GM12878 (cell line): ENCODE measurements at regions not wholly inside any gene's neighbourhood (a gene's known extent, or its start where the extent isn't known, plus 50 kb on each side); places are given as distances from the start of the nearest gene placed in this dataset.

ENCODE experiments used
- ATAC-seq: fragments of 200-7000 bp; cut with Tn5 transposase; 3 replicates; pipeline ENCODE4 v1.9.1; 2020; ENCODE audit warnings: mild to moderate bottlenecking, moderate library complexity
- BruUV-seq: library from RNA; stranded (reverse); fragments of 400-500 nt; replicated peaks from 2 replicates; lab custom pipeline; 2021; lab: Mats Ljungman, UMichigan
- CTCF ChIA-PET: fragments of 300-600 bp; sonication (Branson Sonifier 250); formaldehyde crosslinking; extraction: SDS; loops from one replicate; lab custom pipeline; 2021; ENCODE audit warnings: inconsistent platforms; lab: Yijun Ruan, JAX
- POLR2A ChIA-PET: fragments of 350-600 bp; formaldehyde crosslinking; extraction: SDS; loops from one replicate; lab custom pipeline; 2021; ENCODE audit warnings: inconsistent platforms; lab: Charles Lee
- RAD21 ChIA-PET: fragments of 300-600 bp; sonication (Branson Sonifier 250); formaldehyde crosslinking; loops from one replicate; lab custom pipeline; 2023; ENCODE audit warnings: antibody characterized with exemption; ENCODE audit not compliant: unreplicated experiment; lab: Charles Lee
- SMC1A ChIA-PET: fragments of 300-600 bp; sonication (Branson Sonifier 250); formaldehyde crosslinking; loops from one replicate; lab custom pipeline; 2023; ENCODE audit not compliant: unreplicated experiment, uncharacterized antibody; lab: Charles Lee
- DNase-seq: peaks from one replicate; pipeline ENCODE4 v3.0.0-alpha.2; 2011; ENCODE audit warnings: low read depth, low spot score
- FAIRE-seq: peaks from 3 replicates; lab custom pipeline; 2011; peaks lifted over from hg19 to GRCh38; lab: Jason Lieb, UNC
- H2AFZ ChIP-seq: 2 replicates; pipeline ENCODE4 v1.6.0; 2011; ENCODE audit warnings: low read depth, low read length, control low read depth; ENCODE audit not compliant: control insufficient read depth
- H3K27ac ChIP-seq: 2 replicates; pipeline ENCODE4 v1.5.1; 2011; ENCODE audit warnings: control low read depth; ENCODE audit not compliant: control insufficient read depth, insufficient read depth
- H3K27me3 ChIP-seq, 2 experiments: replicated peaks in 1 of 2; 2 replicates each; pipeline versions ENCODE4 v1.6.0 to v1.6.1; 2011; ENCODE audit warnings: low read length in 1 of 2; ENCODE audit not compliant: control insufficient read depth in 2 of 2, insufficient read depth in 2 of 2
- H3K36me3 ChIP-seq, 2 experiments: 2 replicates each; pipeline ENCODE4 v1.5.1; 2011; ENCODE audit warnings: low read length in 1 of 2; ENCODE audit not compliant: control insufficient read depth in 2 of 2, insufficient read depth in 2 of 2
- H3K4me1 ChIP-seq: 2 replicates; pipeline ENCODE4 v1.6.1; 2011; ENCODE audit warnings: mild to moderate bottlenecking, low read length, moderate library complexity, mixed read lengths; ENCODE audit not compliant: control insufficient read depth, insufficient read depth
- H3K4me2 ChIP-seq: 2 replicates; pipeline ENCODE4 v1.6.0; 2011; ENCODE audit warnings: control low read depth; ENCODE audit not compliant: control insufficient read depth, insufficient read depth
- H3K4me3 ChIP-seq: fragments of 200-600 bp; sonication (generic); 2 replicates; pipeline ENCODE4 v1.5.1; 2016
- H3K79me2 ChIP-seq: 2 replicates; pipeline ENCODE4 v1.6.0; 2011; ENCODE audit warnings: low read length; ENCODE audit not compliant: control insufficient read depth, insufficient read depth
- H3K9ac ChIP-seq: 2 replicates; pipeline ENCODE4 v1.8.0; 2011; ENCODE audit warnings: low read length, control low read depth, mixed read lengths; ENCODE audit not compliant: control insufficient read depth, insufficient read depth
- H3K9me3 ChIP-seq: replicated peaks from 3 replicates; pipeline ENCODE4 v1.5.1; 2011; ENCODE audit warnings: mild to moderate bottlenecking, low read length; ENCODE audit not compliant: control insufficient read depth, insufficient read depth
- H4K20me1 ChIP-seq: 2 replicates; pipeline ENCODE4 v1.6.0; 2011; ENCODE audit not compliant: control insufficient read depth, insufficient read depth
- BCLAF1 ChIP-seq: fragments of 450-650 bp; IDR thresholded peaks from 2 replicates; pipeline ENCODE4 v1.6.1; 2017; ENCODE audit warnings: antibody characterized with exemption, mild to moderate bottlenecking, moderate library complexity
- FOXK2 ChIP-seq: fragments of 450-650 bp; IDR thresholded peaks from 2 replicates; pipeline ENCODE4 v1.6.1; 2017; ENCODE audit warnings: mild to moderate bottlenecking, moderate library complexity
- IKZF1 ChIP-seq: fragments of 450-650 bp; conservative IDR thresholded peaks from 2 replicates; pipeline ENCODE4 v1.6.1; 2017; ENCODE audit warnings: antibody characterized with exemption, mild to moderate bottlenecking
- NFXL1 ChIP-seq: fragments of 450-650 bp; IDR thresholded peaks from 2 replicates; pipeline ENCODE4 v1.6.1; 2017; ENCODE audit warnings: antibody characterized with exemption, mild to moderate bottlenecking, borderline replicate concordance
- NR2C1 ChIP-seq: fragments of 450-650 bp; IDR thresholded peaks from 2 replicates; pipeline ENCODE4 v1.6.1; 2017; ENCODE audit warnings: antibody characterized with exemption, mild to moderate bottlenecking, moderate library complexity
- NR2C2 ChIP-seq: IDR thresholded peaks from 2 replicates; pipeline ENCODE4 v1.6.1; 2011; ENCODE audit warnings: borderline replicate concordance, low read depth; ENCODE audit not compliant: control insufficient read depth, insufficient read length
- NR2F1 ChIP-seq: fragments of 450-650 bp; conservative IDR thresholded peaks from 2 replicates; pipeline ENCODE4 v1.6.1; 2017; ENCODE audit warnings: mild to moderate bottlenecking
- PAX8 ChIP-seq: fragments of 450-650 bp; IDR thresholded peaks from 2 replicates; pipeline ENCODE4 v1.6.1; 2017; ENCODE audit warnings: mild to moderate bottlenecking, moderate library complexity
- RCOR1 ChIP-seq: conservative IDR thresholded peaks from 2 replicates; pipeline ENCODE4 v1.6.1; 2012; ENCODE audit warnings: low read depth, low read length, improper control_type of control experiment
- TCF12 ChIP-seq: IDR thresholded peaks from 2 replicates; pipeline ENCODE4 v1.6.1; 2011; ENCODE audit warnings: low read depth, mild to moderate bottlenecking, low read length
- ZNF384 ChIP-seq: IDR thresholded peaks from 2 replicates; pipeline ENCODE4 v1.6.1; 2012; ENCODE audit warnings: low read depth, mild to moderate bottlenecking, low read length, improper control_type of control experiment, borderline replicate concordance
- WGBS: methylation state at CpG from one replicate; pipeline ENCODE4 v1.1.6; 2016; ENCODE audit warnings: low lambda C conversion rate; ENCODE audit not compliant: insufficient replicate concordance, insufficient coverage; ENCODE audit errors: missing lambda C conversion rate; 5-methylcytosine and 5-hydroxymethylcytosine counted together
- in situ Hi-C: fragments of 300-500 bp; cut with MboI; formaldehyde crosslinking; loops from 9 replicates; pipeline ENCODE4 v1.14.3; 2018; ENCODE audit warnings: mixed read lengths
- intact Hi-C: fragments of 100-400 bp; cut with micrococcal nuclease; formaldehyde crosslinking; loops from one replicate; pipeline ENCODE4 v1.14.2; 2022; ENCODE audit not compliant: unreplicated experiment
- TF ChIP-seq, protein P1 (sequence below): fragments of 450-650 bp; IDR thresholded peaks from 2 replicates; pipeline ENCODE4 v1.6.1; 2017; ENCODE audit warnings: low read depth, mild to moderate bottlenecking, moderate library complexity
- TF ChIP-seq, protein P2 (sequence below): fragments of 450-650 bp; conservative IDR thresholded peaks from 2 replicates; pipeline ENCODE4 v1.6.1; 2017; ENCODE audit warnings: mild to moderate bottlenecking, moderate library complexity

- no peak for ATAC-seq
- ChIA-PET RAD21 (no interaction called here), SMC1A (no interaction called here), POLR2A (no interaction called here), CTCF (no interaction called here)
- Histone ChIP-seq H3K4me1 (no peaks in the 10 kb centered on the region), H3K4me3 (no peak overlapping the region), H2AFZ (no peak overlapping the region), H3K36me3 (no peaks in the 10 kb centered on the region), H3K27ac (no peak overlapping the region), H3K27me3 (no peaks in the 10 kb centered on the region), H3K79me2 (no peaks in the 10 kb centered on the region), H3K9ac (no peak overlapping the region), H3K9me3 (no peaks in the 10 kb centered on the region), H4K20me1 (no peaks in the 10 kb centered on the region), H3K4me2 (no peak overlapping the region)
- intact Hi-C loops, result no loop called here
- TF ChIP-seq PAX8 (no peak), FOXK2 (no peak), IKZF1 (no peak)
- in situ Hi-C loops, result no loop called here
- no peak for FAIRE-seq
- no peak for DNase-seq
- 5% methylated on average over 2 of the region's 2 CpGs for WGBS
- BruUV-seq, result no TSS peak
Observed at GRCh38 chr1:239739375-239739774, 352.3 kb upstream of the FMN2 start.

GRCh38 chr1:239739919-239740318 is 351.8 kb upstream of the FMN2 start:
- no peak for DNase-seq
- Histone ChIP-seq H3K36me3 (no peaks in the 10 kb centered on the region), H3K4me1 (no peaks in the 10 kb centered on the region), H3K27me3 (no peaks in the 10 kb centered on the region), H3K79me2 (no peaks in the 10 kb centered on the region), H3K4me3 (no peak overlapping the region), H3K9me3 (no peaks in the 10 kb centered on the region), H2AFZ (no peak overlapping the region), H3K4me2 (no peak overlapping the region), H4K20me1 (no peaks in the 10 kb centered on the region), H3K9ac (no peak overlapping the region), H3K27ac (no peak overlapping the region)
- no peak for ATAC-seq
- ChIA-PET CTCF (no interaction called here), POLR2A (no interaction called here), SMC1A (no interaction called here), RAD21 (no interaction called here)
- intact Hi-C loops (no loop called here), in situ Hi-C loops (no loop called here)
- BruUV-seq, result no TSS peak
- FAIRE-seq, result no peak
- 41% methylated on average over 2 of the region's 2 CpGs for WGBS
- TF ChIP-seq, protein P1, sequence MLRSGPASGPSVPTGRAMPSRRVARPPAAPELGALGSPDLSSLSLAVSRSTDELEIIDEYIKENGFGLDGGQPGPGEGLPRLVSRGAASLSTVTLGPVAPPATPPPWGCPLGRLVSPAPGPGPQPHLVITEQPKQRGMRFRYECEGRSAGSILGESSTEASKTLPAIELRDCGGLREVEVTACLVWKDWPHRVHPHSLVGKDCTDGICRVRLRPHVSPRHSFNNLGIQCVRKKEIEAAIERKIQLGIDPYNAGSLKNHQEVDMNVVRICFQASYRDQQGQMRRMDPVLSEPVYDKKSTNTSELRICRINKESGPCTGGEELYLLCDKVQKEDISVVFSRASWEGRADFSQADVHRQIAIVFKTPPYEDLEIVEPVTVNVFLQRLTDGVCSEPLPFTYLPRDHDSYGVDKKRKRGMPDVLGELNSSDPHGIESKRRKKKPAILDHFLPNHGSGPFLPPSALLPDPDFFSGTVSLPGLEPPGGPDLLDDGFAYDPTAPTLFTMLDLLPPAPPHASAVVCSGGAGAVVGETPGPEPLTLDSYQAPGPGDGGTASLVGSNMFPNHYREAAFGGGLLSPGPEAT, result no peak
- TF ChIP-seq ZNF384 (no peak), NFXL1 (no peak), NR2C1 (no peak), RCOR1 (no peak), TCF12 (no peak), NR2C2 (no peak), NR2F1 (no peak), BCLAF1 (no peak)
- TF ChIP-seq, protein P2, sequence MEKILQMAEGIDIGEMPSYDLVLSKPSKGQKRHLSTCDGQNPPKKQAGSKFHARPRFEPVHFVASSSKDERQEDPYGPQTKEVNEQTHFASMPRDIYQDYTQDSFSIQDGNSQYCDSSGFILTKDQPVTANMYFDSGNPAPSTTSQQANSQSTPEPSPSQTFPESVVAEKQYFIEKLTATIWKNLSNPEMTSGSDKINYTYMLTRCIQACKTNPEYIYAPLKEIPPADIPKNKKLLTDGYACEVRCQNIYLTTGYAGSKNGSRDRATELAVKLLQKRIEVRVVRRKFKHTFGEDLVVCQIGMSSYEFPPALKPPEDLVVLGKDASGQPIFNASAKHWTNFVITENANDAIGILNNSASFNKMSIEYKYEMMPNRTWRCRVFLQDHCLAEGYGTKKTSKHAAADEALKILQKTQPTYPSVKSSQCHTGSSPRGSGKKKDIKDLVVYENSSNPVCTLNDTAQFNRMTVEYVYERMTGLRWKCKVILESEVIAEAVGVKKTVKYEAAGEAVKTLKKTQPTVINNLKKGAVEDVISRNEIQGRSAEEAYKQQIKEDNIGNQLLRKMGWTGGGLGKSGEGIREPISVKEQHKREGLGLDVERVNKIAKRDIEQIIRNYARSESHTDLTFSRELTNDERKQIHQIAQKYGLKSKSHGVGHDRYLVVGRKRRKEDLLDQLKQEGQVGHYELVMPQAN, result no peak
